H1 (cell line): ENCODE measurements at regions not wholly inside any gene's neighbourhood (a gene's known extent, or its start where the extent isn't known, plus 50 kb on each side); places are given as distances from the start of the nearest gene placed in this dataset.

Experiments
- CHD1 ChIP-seq: IDR thresholded peaks from 2 replicates; pipeline ENCODE4 v1.6.1; 2012; ENCODE audit warnings: low read depth, low read length, improper control_type of control experiment
- CHD2 ChIP-seq: IDR thresholded peaks from 2 replicates; pipeline ENCODE4 v1.6.1; 2012; ENCODE audit warnings: low read length, improper control_type of control experiment
- CHD7 ChIP-seq: fragments of 300-600 bp; sonication (generic); IDR thresholded peaks from 2 replicates; pipeline ENCODE4 v1.7.1; 2012; ENCODE audit warnings: low read length, moderate library complexity, mild to moderate bottlenecking, inconsistent platforms; ENCODE audit not compliant: insufficient replicate concordance
- CREB1 ChIP-seq: IDR thresholded peaks from 2 replicates; pipeline ENCODE4 v1.6.1; 2012; ENCODE audit warnings: inconsistent platforms
- FOSL1 ChIP-seq: IDR thresholded peaks from 2 replicates; pipeline ENCODE4 v1.6.1; 2011; ENCODE audit warnings: mild to moderate bottlenecking, low read depth, low read length, moderate library complexity; ENCODE audit not compliant: insufficient read depth
- TAF1 ChIP-seq: IDR thresholded peaks from 2 replicates; pipeline ENCODE4 v1.6.1; 2011; ENCODE audit warnings: mild to moderate bottlenecking, low read depth, low read length

GRCh38 chr18:14922965-14923565 is 175.1 kb downstream of the ANKRD30B start (continued):
- TF ChIP-seq FOSL1 (no peak), CHD7 (no peak), CHD2 (no peak), CHD1 (no peak), TAF1 (no peak), CREB1 (no peak)
